Neural progenitor cell (in vitro differentiated cells): ENCODE measurements at regions not wholly inside any gene's neighbourhood (a gene's known extent, or its start where the extent isn't known, plus 50 kb on each side); places are given as distances from the start of the nearest gene placed in this dataset.
A peak's percentile ranks its signal among the peaks of the same experiment; 100 is the strongest.

Source experiments
- DNase-seq: peaks from one replicate; pipeline ENCODE4 v3.0.0-alpha.2; 2016; ENCODE audit warnings: low spot score
- H2AFZ ChIP-seq: fragments of 200-600 bp; sonication (generic); replicated peaks from 2 replicates; pipeline ENCODE4 v1.6.1; 2016; ENCODE audit warnings: antibody characterized with exemption
- H3F3A ChIP-seq: fragments of 200-600 bp; sonication (generic); 2 replicates; pipeline ENCODE4 v1.6.1; 2016; ENCODE audit warnings: antibody characterized with exemption, low read depth
- H3K27ac ChIP-seq: fragments of 200-600 bp; sonication (generic); 2 replicates; pipeline ENCODE4 v1.5.1; 2016; ENCODE audit warnings: mild to moderate bottlenecking
- H3K27me3 ChIP-seq: fragments of 200-600 bp; sonication (generic); 2 replicates; pipeline ENCODE4 v1.6.1; 2016; ENCODE audit warnings: mild to moderate bottlenecking, moderate library complexity
- H3K36me3 ChIP-seq: fragments of 200-600 bp; sonication (generic); 2 replicates; pipeline ENCODE4 v1.5.1; 2016
- H3K4me1 ChIP-seq: fragments of 200-600 bp; sonication (generic); 2 replicates; pipeline ENCODE4 v1.6.1; 2016; ENCODE audit warnings: mixed run types
- H3K4me2 ChIP-seq: fragments of 200-600 bp; sonication (generic); 2 replicates; pipeline ENCODE4 v1.6.1; 2016
- H3K4me3 ChIP-seq: fragments of 200-600 bp; sonication (generic); 2 replicates; pipeline ENCODE4 v1.5.1; 2016
- H3K79me2 ChIP-seq: fragments of 200-600 bp; sonication (generic); 2 replicates; pipeline ENCODE4 v1.6.1; 2016; ENCODE audit warnings: low read depth
- H3K9ac ChIP-seq: fragments of 200-600 bp; sonication (generic); 2 replicates; pipeline ENCODE4 v1.6.1; 2016
- H3K9me3 ChIP-seq: fragments of 200-600 bp; sonication (generic); 2 replicates; pipeline ENCODE4 v1.5.1; 2016; ENCODE audit warnings: low read depth
- H4K20me1 ChIP-seq: fragments of 200-600 bp; sonication (generic); 2 replicates; pipeline ENCODE4 v1.6.1; 2016; ENCODE audit warnings: low read depth
- H3K27ac Mint-ChIP-seq: 3 replicates; pipeline ENCODE4 v1.8.0; 2021; ENCODE audit warnings: mixed read lengths
- H3K27me3 Mint-ChIP-seq: 2 replicates; pipeline ENCODE4 v1.8.0; 2022; ENCODE audit warnings: low read depth, mild to moderate bottlenecking, inconsistent platforms, moderate library complexity, mixed read lengths; ENCODE audit not compliant: insufficient read depth
- H3K36me3 Mint-ChIP-seq: 3 replicates; pipeline ENCODE4 v1.8.0; 2021; ENCODE audit warnings: mixed read lengths
- H3K4me1 Mint-ChIP-seq: 3 replicates; pipeline ENCODE4 v1.8.0; 2021; ENCODE audit warnings: mixed read lengths
- H3K4me3 Mint-ChIP-seq: 3 replicates; pipeline ENCODE4 v1.8.0; 2021; ENCODE audit warnings: mild to moderate bottlenecking, moderate library complexity, mixed read lengths
- H3K9me3 Mint-ChIP-seq: 3 replicates; pipeline ENCODE4 v1.8.0; 2020; ENCODE audit warnings: mixed read lengths
- EZH2 ChIP-seq: fragments of 200-600 bp; sonication (generic); IDR thresholded peaks from 2 replicates; pipeline ENCODE4 v1.6.1; 2017; ENCODE audit warnings: antibody characterized with exemption, mild to moderate bottlenecking, moderate library complexity
- EZH2phosphoT487 ChIP-seq: fragments of 200-600 bp; sonication (generic); IDR thresholded peaks from 2 replicates; pipeline ENCODE4 v1.6.1; 2017; ENCODE audit warnings: antibody characterized with exemption
- TF ChIP-seq, protein P1 (sequence below): fragments of 200-600 bp; sonication (generic); IDR thresholded peaks from 2 replicates; pipeline ENCODE4 v1.5.1; 2017; ENCODE audit warnings: antibody characterized with exemption, mild to moderate bottlenecking

DNA sequence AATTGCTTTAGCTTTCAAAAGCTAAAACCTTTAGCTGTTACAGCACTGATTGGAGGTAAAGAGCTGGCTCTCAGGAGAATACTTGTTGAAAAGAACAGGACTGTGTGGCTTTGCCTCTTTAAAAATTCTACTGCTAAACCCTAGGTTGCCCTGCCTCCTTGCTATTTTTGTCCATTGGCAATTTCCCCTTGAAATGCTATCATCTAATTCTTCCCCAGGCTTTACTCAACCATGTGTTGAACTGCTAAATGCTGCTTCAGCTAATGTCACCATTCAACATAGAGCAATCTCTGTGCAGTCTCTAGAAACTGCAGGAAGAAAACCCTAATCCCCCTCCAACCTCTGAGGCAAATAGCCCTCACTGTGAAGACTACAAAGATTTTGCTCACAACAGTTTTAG, 203.7 kb upstream of the ARX start:
- Histone ChIP-seq H3K36me3 (no peaks in the 10 kb centered on the region), H3K27me3 (no peaks in the 10 kb centered on the region), H3K4me3 (no peak overlapping the region), H3K4me2 (no peak overlapping the region), H3K4me1 (no peaks in the 10 kb centered on the region), H3K27ac (no peak overlapping the region), H2AFZ (no peak overlapping the region), H3K9ac (no peak overlapping the region), H4K20me1 (no peaks in the 10 kb centered on the region), H3F3A (no peaks in the 10 kb centered on the region), H3K79me2 (no peaks in the 10 kb centered on the region), H3K9me3 (no peaks in the 10 kb centered on the region)
- DNase-seq = no peak
- Mint-ChIP-seq H3K4me3 (no peak overlapping the region), H3K27ac (no peak overlapping the region), H3K27me3 (peaks cover 4% of the 10 kb centered on the region), H3K36me3 (no peaks in the 10 kb centered on the region), H3K4me1 (no peaks in the 10 kb centered on the region), H3K9me3 (no peaks in the 10 kb centered on the region)
- TF ChIP-seq EZH2phosphoT487 = no peak
- TF ChIP-seq, protein P1, sequence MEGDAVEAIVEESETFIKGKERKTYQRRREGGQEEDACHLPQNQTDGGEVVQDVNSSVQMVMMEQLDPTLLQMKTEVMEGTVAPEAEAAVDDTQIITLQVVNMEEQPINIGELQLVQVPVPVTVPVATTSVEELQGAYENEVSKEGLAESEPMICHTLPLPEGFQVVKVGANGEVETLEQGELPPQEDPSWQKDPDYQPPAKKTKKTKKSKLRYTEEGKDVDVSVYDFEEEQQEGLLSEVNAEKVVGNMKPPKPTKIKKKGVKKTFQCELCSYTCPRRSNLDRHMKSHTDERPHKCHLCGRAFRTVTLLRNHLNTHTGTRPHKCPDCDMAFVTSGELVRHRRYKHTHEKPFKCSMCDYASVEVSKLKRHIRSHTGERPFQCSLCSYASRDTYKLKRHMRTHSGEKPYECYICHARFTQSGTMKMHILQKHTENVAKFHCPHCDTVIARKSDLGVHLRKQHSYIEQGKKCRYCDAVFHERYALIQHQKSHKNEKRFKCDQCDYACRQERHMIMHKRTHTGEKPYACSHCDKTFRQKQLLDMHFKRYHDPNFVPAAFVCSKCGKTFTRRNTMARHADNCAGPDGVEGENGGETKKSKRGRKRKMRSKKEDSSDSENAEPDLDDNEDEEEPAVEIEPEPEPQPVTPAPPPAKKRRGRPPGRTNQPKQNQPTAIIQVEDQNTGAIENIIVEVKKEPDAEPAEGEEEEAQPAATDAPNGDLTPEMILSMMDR = no peak

DNA sequence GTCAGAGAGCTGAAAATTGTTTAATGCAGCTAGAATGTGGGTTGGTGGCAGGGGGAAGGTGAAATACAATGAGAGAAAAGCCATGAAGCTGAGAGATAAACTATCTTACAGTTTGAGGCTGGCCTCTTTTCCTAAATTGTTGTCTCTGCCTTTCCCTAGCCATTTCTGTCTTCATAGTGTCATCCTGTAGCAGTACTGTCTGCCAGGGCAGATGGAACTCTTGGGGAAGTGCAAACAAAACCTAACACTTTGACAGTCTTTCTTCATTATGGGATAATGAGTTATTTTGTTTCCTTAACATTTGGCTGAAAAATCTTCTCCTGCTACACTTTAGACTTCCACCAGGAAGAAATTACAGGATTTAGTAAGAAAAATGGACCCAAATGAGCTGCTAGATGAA, 197.8 kb upstream of the ARX start:
- Histone ChIP-seq H3K4me1 (no peaks in the 10 kb centered on the region), H3K36me3 (no peaks in the 10 kb centered on the region), H3K27ac (no peak overlapping the region), H3F3A (no peaks in the 10 kb centered on the region), H4K20me1 (no peaks in the 10 kb centered on the region), H3K9me3 (no peaks in the 10 kb centered on the region), H2AFZ (peak overlapping the region; percentile 31), H3K4me3 (no peak overlapping the region), H3K27me3 (no peaks in the 10 kb centered on the region), H3K9ac (no peak overlapping the region), H3K79me2 (no peaks in the 10 kb centered on the region), H3K4me2 (no peak overlapping the region)
- Mint-ChIP-seq H3K9me3 (peaks cover 3% of the 10 kb centered on the region), H3K27me3 (peaks cover 4% of the 10 kb centered on the region), H3K4me1 (no peaks in the 10 kb centered on the region), H3K4me3 (no peak overlapping the region), H3K36me3 (no peaks in the 10 kb centered on the region), H3K27ac (no peak overlapping the region)
- TF ChIP-seq EZH2 (no peak), EZH2phosphoT487 (no peak)
- TF ChIP-seq, protein P1 = no peak
- no peak for DNase-seq

- no peak for TF ChIP-seq EZH2phosphoT487
- Histone ChIP-seq H3K79me2 (no peaks in the 10 kb centered on the region), H3K4me2 (no peak overlapping the region), H4K20me1 (no peaks in the 10 kb centered on the region), H3K27me3 (no peaks in the 10 kb centered on the region), H3K9ac (no peak overlapping the region), H2AFZ (peak overlapping the region; percentile 20), H3K36me3 (no peaks in the 10 kb centered on the region), H3K4me3 (no peak overlapping the region), H3K9me3 (no peaks in the 10 kb centered on the region), H3K27ac (no peak overlapping the region), H3K4me1 (peaks cover 6% of the 10 kb centered on the region), H3F3A (no peaks in the 10 kb centered on the region)
- peaks cover 3% of the 10 kb centered on the region for H3K9me3 Mint-ChIP-seq
- no peak overlapping the region for H3K4me3 Mint-ChIP-seq
- no peaks in the 10 kb centered on the region for H3K36me3 Mint-ChIP-seq
- no peak for DNase-seq
- no peaks in the 10 kb centered on the region for H3K4me1 Mint-ChIP-seq
- no peak overlapping the region for H3K27ac Mint-ChIP-seq
- no peaks in the 10 kb centered on the region for H3K27me3 Mint-ChIP-seq
These were observed 192.2 kb upstream of the ARX start for GRCh38 chrX:25207803-25208475.

DNA sequence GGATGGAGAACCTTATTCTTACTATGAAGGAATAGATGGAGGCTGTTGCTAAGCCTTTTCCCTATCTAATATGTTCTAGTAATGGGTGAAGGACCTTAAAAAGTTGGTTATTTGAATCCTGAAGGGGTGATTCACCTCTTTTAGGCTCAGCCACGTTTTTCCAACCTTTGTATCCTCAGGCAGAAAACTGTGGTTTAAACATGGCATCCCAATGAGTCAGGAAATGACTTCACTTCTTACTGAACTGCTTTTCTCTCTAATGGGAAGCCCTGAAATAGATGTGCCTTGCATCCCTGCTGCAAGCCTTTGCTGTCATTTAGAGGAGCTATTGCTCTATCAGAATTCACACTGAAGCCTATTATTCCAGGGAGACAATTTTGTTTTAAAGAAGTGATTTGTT, 191.0 kb upstream of the ARX start:
- Mint-ChIP-seq H3K4me3 (no peak overlapping the region), H3K4me1 (no peaks in the 10 kb centered on the region), H3K36me3 (no peaks in the 10 kb centered on the region), H3K27ac (no peak overlapping the region), H3K27me3 (no peaks in the 10 kb centered on the region), H3K9me3 (peaks cover 3% of the 10 kb centered on the region)
- Histone ChIP-seq H3K79me2 (no peaks in the 10 kb centered on the region), H3K9ac (no peak overlapping the region), H3K36me3 (no peaks in the 10 kb centered on the region), H3K9me3 (no peaks in the 10 kb centered on the region), H3K4me3 (no peak overlapping the region), H3K4me1 (peaks cover 6% of the 10 kb centered on the region), H3F3A (no peaks in the 10 kb centered on the region), H3K27me3 (no peaks in the 10 kb centered on the region), H4K20me1 (no peaks in the 10 kb centered on the region), H3K27ac (no peak overlapping the region), H2AFZ (no peak overlapping the region), H3K4me2 (no peak overlapping the region)
- TF ChIP-seq, protein P1 = no peak
- no peak for TF ChIP-seq EZH2phosphoT487
- TF ChIP-seq EZH2 = no peak
- DNase-seq = no peak
